HS-27A (cell line): ENCODE measurements at regions not wholly inside any gene's neighbourhood (a gene's known extent, or its start where the extent isn't known, plus 50 kb on each side); places are given as distances from the start of the nearest gene placed in this dataset.
"Not testable (repeated sequence)": the region's sequence is repeated elsewhere in the genome, so short reads cannot be mapped to it uniquely, and the experiment has no call there.

Source experiments
- DNase-seq: peaks from one replicate; pipeline ENCODE4 v3.0.0-alpha.2; 2012; ENCODE audit warnings: low read depth, missing footprints

DNA sequence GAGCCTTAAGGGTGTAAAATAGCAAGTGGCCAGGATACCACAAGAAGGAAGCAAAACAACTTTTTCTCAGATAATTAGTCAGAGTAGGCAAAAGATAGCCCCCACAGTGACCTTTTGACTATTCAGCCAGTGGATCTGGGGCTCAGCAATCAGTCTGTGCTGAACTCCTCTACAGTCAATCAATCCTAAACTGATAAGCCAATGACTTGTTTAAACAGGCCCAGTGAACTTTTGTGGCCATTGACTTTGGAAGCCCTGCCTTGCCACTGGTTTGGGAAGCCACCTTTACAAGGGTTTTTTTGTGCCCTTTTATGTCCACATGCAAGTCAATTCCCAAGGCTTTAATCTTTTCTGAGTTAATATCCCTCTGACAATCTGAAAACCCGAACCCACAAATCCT lies 1565.0 kb upstream of the WWC1 start:
- no peak for DNase-seq

- DNase-seq, result not testable (repeated sequence)
These were observed 1548.5 kb upstream of the WWC1 start for GRCh38 chr5:166742951-166743350.

DNA sequence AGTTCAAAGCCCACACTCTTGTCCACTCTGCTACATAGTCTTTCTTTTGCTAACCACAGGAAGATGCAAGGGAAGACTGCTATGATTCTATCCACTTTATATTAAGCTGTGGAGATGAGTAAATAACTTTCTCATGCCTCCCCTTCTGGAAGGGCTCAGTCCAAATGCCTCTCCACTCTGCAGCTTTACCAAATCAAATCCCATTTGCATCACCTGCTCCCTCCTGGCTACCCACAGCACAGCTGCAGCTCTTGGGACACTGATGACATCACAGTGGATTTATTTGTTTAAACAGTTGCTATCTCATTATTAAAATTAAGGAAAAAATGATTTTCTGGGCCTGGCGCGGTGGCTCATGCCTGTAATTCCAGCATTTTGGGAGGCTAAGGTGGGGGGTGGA lies 1544.9 kb upstream of the WWC1 start:
- no peak for DNase-seq

- no peak for DNase-seq
These were observed 1541.1 kb upstream of the WWC1 start for GRCh38 chr5:166750376-166750775.

DNA sequence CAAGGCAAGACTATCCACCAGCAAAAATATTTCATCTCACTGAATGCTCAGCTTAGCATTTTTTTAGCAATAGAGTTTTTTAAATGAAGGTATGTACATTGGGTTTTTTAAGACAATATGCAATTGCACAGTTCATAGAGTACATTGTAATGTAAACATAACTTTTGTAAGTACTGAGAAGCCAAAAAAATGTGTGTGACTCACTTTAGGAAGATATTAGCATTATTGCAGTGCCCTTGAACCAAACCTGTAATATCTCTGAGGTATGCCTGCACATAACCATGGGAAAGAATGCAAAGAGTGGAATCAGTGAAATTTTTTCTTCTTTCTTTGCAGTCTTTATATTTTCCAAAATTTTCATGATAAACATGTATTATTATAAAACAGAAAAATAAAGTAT lies 1533.3 kb upstream of the WWC1 start:
- no peak for DNase-seq

GRCh38 chr5:166767858-166768257 lies 1523.6 kb upstream of the WWC1 start:
- no peak for DNase-seq

- DNase-seq, result no peak
These were observed 1522.9 kb upstream of the WWC1 start for GRCh38 chr5:166768536-166768935.

DNA sequence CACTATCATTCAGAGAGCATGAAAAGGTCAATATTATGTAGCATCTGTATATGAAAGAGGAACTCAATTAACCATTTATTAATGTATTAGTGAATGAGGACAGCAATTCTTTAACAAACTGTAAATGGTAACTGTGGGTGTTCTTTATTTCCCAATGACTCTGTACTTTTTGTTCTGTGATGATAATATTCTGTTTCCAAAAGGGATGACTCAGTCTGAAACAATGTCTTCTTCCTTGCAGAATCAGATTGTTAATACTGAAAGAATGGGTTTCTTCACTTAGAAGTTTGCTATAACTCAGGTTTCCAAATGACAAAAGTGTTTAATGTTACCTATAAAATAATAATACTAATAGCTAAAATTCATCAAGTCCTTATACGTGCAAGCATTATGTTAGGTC lies 1518.7 kb upstream of the WWC1 start:
- DNase-seq, result no peak

- no peak for DNase-seq
These were observed 1509.7 kb upstream of the WWC1 start for GRCh38 chr5:166781737-166782136.

- no peak for DNase-seq
These were observed 1506.8 kb upstream of the WWC1 start for GRCh38 chr5:166784545-166785078.

DNA sequence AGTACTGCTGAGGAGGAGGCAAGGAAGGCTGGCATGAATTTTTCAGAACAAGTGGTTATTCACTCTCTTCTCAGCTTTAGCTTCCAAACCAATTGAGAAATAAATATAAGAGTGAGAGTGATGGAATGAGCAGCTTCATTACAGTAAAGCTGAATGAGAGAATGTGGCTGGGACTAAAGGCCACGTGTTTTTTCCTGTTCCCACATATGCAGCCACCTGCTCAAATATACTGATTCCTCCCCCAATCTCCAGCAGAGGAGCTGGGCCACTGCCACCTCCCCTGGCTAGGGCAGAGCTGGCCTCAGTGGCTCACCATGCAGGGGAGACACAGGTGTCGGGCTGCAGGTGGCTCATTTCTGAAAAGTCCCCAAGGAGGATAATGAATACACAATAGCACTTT lies 1505.3 kb upstream of the WWC1 start:
- DNase-seq, result no peak

DNA sequence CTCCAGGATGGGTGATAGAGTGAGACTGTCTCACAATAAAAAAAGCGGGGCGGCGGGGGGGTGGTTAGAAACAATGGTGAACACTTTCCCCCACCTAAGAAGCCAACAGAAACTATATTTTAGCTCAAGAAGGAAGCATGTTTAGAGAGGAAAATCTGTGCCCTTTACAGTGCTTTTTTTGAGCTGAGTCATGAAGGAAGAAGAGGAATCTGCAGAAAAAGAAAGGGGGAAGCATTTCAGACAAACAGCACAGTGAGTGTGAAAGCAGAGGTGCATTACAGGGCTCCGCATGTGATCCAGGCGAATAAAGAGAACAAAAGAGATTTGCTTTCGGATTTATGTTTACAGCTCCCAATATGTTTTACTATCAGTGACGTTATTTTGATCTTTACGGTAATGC lies 1504.6 kb upstream of the WWC1 start:
- no peak for DNase-seq

DNA sequence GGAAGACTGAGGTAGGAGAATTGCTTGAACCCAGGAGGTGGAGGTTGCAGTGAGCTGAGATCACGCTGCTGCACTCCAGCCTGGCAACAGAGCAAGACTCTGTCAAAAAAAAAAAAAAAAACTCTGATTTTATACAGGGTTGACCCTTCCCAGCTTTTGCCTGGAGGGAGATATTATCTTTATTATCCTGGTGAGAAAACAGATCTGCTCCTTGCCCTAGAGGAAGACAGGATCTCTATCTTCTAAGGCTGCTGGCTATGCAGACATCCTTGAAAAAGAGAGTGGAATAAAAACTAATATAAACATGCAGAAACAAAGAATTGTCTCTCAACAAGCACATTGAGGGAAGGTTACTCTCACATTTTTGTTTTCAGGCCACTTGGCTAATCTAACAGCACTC lies 1503.4 kb upstream of the WWC1 start:
- DNase-seq, result no peak

DNA sequence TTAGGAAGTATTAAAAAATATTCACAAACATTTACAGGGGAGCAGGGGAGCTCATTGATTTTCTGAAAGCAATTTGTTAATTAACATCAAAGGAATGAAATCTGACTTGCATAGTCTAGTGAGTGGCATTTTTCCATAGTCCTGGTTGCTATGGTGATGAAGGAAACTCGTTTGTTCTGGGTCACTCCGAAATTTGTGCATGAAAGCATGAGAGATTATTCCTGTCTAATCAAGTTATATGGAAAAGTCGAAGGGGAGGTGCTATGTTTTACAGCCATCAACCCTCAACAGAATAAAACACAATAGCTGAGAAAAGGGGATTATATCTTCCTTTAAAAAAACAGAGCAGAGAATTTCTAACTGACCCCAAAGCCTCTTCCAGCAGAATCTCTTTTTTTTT lies 1495.7 kb upstream of the WWC1 start:
- no peak for DNase-seq

DNA sequence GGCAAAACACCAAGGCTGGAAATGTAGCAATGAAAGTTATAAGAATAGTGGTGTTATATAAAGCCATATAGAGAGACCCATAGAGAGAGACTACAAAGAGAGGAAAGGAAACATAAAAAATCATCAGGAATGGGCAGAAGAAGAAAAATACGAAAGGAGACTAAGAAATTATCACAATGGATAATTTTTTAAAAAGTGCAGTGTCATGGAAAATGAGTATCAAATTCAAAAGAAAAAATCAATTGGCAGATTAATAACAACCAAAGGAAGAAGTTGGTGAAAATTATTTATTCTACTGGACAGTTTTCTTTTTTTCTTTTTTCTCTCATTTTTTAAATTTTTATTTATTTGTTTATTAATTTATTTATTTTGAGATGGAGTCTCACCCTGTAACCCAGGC lies 1488.4 kb upstream of the WWC1 start:
- DNase-seq, result no peak

- DNase-seq, result not testable (repeated sequence)
These were observed 1487.2 kb upstream of the WWC1 start for GRCh38 chr5:166804223-166804622.

GRCh38 chr5:166804693-166805092 lies 1486.8 kb upstream of the WWC1 start:
- DNase-seq, result not testable (repeated sequence)

DNA sequence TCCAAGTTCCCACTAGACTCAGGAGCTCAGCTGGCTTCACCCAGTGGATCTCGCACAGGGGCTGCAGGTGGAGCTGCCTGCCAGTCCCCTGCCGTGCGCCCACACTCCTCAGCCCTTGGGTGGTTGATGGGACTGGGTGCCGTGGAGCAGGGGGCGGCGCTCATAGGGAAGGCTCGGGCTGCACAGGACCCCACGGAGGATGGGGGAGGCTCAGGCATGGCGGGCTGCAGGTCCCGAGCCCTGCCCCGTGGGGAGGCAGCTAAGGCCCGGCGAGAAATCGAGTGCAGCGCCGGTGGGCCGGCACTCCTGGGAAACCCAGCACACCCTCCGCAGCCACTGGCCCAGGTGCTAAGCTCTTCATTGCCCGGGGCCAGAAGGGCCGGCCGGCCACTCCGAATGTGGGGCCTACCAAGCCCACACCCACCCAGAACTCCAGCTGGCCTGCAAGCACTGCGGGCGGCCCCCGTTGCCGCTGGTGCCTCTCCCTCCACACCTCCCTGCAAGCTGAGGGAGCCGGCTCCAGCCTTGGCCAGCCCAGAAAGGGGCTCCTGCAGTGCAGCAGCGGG lies 1481.3 kb upstream of the WWC1 start:
- DNase-seq, result not testable (repeated sequence)

DNA sequence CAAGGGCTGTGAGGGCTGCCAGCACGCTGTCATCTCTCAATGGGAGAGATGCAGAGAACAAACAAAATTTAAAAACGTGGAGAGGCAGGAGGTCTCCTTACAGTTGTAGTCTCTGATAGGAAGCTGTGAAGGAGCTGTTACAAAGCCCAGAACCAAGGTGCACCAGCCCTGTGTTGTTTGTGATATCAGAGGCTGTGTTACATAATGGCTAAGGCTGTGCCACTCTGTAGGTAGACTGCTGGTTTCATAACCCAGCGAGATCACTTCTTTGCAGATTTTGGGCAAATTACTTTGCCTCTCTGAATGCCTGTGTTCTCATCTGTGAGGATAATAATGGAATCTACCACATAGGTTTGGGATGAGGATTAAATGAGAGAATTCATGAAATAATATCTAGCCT lies 1480.7 kb upstream of the WWC1 start:
- no peak for DNase-seq

- no peak for DNase-seq
These were observed 1468.1 kb upstream of the WWC1 start for GRCh38 chr5:166823360-166823759.

- DNase-seq, result no peak
These were observed 1457.2 kb upstream of the WWC1 start for GRCh38 chr5:166834246-166834645.

DNA sequence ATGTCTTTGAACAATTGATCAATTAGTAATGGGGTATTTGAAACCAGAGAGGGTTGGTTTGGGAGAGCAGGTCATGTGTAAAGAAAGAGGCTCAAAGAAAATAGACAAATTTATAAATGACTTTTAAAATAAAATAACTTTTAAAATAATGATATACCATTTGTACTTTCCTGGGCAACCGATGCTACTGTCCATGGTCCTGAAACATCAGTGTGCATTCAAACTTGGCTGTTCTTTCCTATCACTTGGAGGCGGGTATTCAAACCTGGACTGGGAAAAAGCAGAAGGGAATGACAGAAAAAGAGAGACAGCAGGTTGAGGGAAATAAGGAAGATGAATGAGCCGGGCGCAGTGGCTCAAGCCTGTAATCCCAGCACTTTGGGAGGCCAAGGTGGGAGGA lies 1446.4 kb upstream of the WWC1 start:
- DNase-seq, result no peak

DNA sequence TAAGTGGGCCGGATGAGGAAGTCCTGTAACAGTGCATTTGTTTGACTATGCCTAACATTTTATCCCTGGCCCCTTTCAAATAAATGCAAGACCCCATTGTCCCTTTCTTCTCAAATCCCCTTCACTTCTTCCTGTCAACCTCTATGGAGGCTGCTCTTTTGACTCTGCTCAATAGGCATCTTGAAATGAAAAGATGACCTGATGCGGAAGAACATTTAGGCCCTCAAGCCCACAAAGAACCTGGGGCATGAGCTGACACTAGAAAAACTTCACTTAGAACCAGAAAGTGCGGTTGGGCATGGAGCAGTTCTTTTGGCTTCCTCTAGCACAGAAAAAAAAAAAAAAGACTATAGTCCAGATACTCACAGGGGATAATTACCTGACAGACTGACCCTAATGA lies 1434.7 kb upstream of the WWC1 start:
- no peak for DNase-seq

- no peak for DNase-seq
These were observed 1431.0 kb upstream of the WWC1 start for GRCh38 chr5:166860426-166860825.

DNA sequence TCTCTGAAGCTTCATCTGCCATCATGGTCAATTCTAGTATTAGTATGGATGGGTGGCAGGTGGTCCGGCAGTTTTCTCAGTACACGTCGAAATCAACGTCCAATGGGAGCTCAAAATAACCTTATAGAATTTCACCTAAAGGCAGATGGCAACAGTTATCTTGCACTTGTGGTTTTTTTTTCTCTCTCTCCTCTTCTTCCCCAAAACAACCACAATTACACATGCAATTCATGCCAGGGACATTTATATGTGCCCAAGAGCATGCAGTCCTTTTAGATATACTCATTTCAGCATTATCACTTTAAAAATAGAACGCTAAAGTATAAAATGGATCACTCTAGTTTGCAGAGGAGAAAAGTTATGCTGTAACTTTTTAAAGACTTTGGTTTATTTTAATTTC lies 1428.9 kb upstream of the WWC1 start:
- no peak for DNase-seq
